ENCODE measurements at regions not wholly inside any gene's neighbourhood (a gene's known extent, or its start where the extent isn't known, plus 50 kb on each side); places are given as distances from the start of the nearest gene placed in this dataset.

DNA sequence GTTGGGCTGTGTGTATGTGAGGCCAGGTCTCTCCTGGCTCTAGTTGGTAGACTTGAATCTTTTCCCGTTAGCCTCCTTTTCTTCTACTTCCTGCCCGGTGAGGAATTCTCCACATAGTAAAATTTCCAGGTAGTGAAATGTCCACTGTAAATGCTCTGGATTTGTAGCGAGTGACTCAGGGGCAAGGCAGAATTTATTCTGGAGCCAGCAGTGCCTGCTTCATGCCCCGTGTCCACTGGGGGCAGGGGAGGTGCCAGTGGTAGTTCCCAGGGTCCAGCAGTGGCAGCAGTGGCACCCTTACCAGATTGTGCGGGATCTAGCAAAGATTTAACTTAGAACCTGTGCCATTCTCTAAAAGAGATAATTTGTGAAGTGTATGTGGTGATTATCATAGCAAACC lies 74.5 kb upstream of the USP24 start:
- H3K36me3 ChIP-seq (replicated peaks): no peaks in the 10 kb centered on the region
- H3K4me1 ChIP-seq: no peaks in the 10 kb centered on the region
- in situ Hi-C loops (cut with MboI; ENCODE audit: low sequenced_read_pairs): loop anchor here (10.0 kb wide), 1 partner anchor 1295 kb away; no protein-coding TSS in a partner anchor
- H3K27me3 ChIP-seq (ENCODE audit: low read depth): no peaks in the 10 kb centered on the region
- H3K9me3 ChIP-seq: no peaks in the 10 kb centered on the region
- no peak for DNase-seq (ENCODE audit: low spot score in 2 of 2)
- no peak overlapping the region for H3K4me3 ChIP-seq

- in situ Hi-C loops (cut with MboI; ENCODE audit: low sequenced_read_pairs): loop anchor here (10.0 kb wide), 1 partner anchor 1296 kb away; no protein-coding TSS in a partner anchor
- Histone ChIP-seq H3K36me3 (replicated peaks) (no peaks in the 10 kb centered on the region), H3K27me3 (ENCODE audit: low read depth) (no peaks in the 10 kb centered on the region), H3K9me3 (no peaks in the 10 kb centered on the region), H3K4me3 (no peak overlapping the region), H3K4me1 (no peaks in the 10 kb centered on the region)
- DNase-seq (ENCODE audit: low spot score in 2 of 2): no peak
Observed at GRCh38 chr1:55289042-55289441, 73.9 kb upstream of the USP24 start.

DNA sequence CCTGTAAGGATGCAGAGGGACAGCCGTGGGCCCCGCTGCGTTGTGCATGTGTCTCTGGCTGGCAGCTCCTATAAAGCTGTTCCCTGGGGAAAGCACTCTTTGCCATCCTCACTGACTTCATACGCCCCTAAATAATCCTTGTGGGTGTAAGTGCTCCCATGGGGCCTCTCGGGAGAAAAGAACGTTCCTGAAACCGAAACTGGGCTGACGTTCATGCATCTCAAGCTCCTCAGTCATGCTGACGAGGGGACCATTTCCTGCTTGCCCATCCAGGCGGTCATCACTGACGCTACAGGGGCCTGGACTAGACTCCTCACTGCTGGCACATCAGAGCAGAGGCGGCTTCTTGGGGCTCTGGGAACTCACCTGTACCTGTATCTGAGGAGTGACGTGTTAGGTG lies 73.1 kb upstream of the USP24 start:
- Histone ChIP-seq H3K4me1 (no peaks in the 10 kb centered on the region), H3K4me3 (no peak overlapping the region), H3K27me3 (ENCODE audit: low read depth) (no peaks in the 10 kb centered on the region), H3K36me3 (replicated peaks) (no peaks in the 10 kb centered on the region), H3K9me3 (no peaks in the 10 kb centered on the region)
- in situ Hi-C loops (cut with MboI; ENCODE audit: low sequenced_read_pairs): loop anchor here (10.0 kb wide), 1 partner anchor 1297 kb away; no protein-coding TSS in a partner anchor
- no peak for DNase-seq (ENCODE audit: low spot score in 2 of 2)

DNA sequence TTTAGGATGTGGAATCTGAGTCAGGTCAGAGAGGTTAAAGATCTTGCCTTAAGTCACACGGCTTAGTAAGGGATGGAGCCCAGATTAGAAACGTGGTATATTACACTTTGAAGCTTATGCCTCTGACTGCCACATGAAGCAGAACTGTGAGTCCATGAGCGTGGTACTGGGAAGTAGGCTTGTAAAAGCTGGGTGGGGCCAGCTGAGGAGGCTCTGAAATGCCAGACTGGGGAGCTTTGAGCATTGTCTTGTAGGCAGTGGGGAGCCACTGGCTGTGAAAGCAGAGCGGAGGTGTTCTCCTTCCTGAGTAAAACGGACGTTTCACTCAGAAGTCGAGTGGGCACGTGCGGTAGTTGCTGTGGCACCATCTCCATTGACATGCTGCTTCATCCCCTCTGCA lies 72.6 kb upstream of the USP24 start:
- no peaks in the 10 kb centered on the region for H3K9me3 ChIP-seq
- no peak overlapping the region for H3K4me3 ChIP-seq
- no peaks in the 10 kb centered on the region for H3K27me3 ChIP-seq (ENCODE audit: low read depth)
- DNase-seq (ENCODE audit: low spot score in 2 of 2): no peak
- in situ Hi-C loops (cut with MboI; ENCODE audit: low sequenced_read_pairs): loop anchor here (10.0 kb wide), 1 partner anchor 1297 kb away; no protein-coding TSS in a partner anchor
- H3K4me1 ChIP-seq: no peaks in the 10 kb centered on the region
- no peaks in the 10 kb centered on the region for H3K36me3 ChIP-seq (replicated peaks)

GRCh38 chr1:55286856-55287602 lies 71.9 kb upstream of the USP24 start:
- no peaks in the 10 kb centered on the region for H3K4me1 ChIP-seq
- no peak for DNase-seq (ENCODE audit: low spot score in 2 of 2)
- no peaks in the 10 kb centered on the region for H3K36me3 ChIP-seq (replicated peaks)
- in situ Hi-C loops (cut with MboI; ENCODE audit: low sequenced_read_pairs): loop anchor here (10.0 kb wide), 1 partner anchor 1298 kb away; no protein-coding TSS in a partner anchor
- no peaks in the 10 kb centered on the region for H3K27me3 ChIP-seq (ENCODE audit: low read depth)
- H3K9me3 ChIP-seq: no peaks in the 10 kb centered on the region
- no peak overlapping the region for H3K4me3 ChIP-seq

- no peaks in the 10 kb centered on the region for H3K4me1 ChIP-seq
- H3K9me3 ChIP-seq: no peaks in the 10 kb centered on the region
- no peaks in the 10 kb centered on the region for H3K27me3 ChIP-seq (ENCODE audit: low read depth)
- DNase-seq (ENCODE audit: low spot score in 2 of 2): no peak
- H3K36me3 ChIP-seq (replicated peaks): no peaks in the 10 kb centered on the region
- no peak overlapping the region for H3K4me3 ChIP-seq
- in situ Hi-C loops (cut with MboI; ENCODE audit: low sequenced_read_pairs): loop anchor here (10.0 kb wide), 1 partner anchor 1299 kb away; no protein-coding TSS in a partner anchor
Observed at GRCh38 chr1:55285834-55286233, 70.7 kb upstream of the USP24 start.

GRCh38 chr1:55284856-55285255 lies 69.7 kb upstream of the USP24 start:
- Histone ChIP-seq H3K27me3 (ENCODE audit: low read depth) (no peaks in the 10 kb centered on the region), H3K4me3 (no peak overlapping the region), H3K9me3 (no peaks in the 10 kb centered on the region), H3K36me3 (replicated peaks) (no peaks in the 10 kb centered on the region), H3K4me1 (no peaks in the 10 kb centered on the region)
- peak in 1 of 2 experiments; percentile 49 for DNase-seq (ENCODE audit: low spot score in 2 of 2)
- in situ Hi-C loops (cut with MboI; ENCODE audit: low sequenced_read_pairs): loop anchor here (10.0 kb wide), 1 partner anchor 1300 kb away; no protein-coding TSS in a partner anchor

DNA sequence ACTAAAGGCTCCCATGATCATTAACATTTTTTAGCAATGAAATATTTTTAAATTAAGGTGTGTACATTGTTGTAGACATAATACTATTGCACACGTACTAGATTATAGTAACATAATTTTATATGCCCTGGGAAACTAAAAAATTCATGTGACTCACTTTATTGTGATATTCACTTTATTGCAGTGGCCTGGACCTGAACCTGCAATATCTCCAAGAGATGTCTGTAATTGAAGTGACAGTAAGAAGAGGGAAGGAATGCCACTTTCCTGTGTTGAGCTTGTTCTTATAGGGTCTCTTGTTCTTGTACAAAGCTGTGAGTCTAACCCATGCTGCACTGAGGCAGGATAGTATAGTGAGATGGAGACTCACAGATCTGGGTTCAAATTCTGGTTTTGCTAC lies 66.9 kb upstream of the USP24 start:
- 0 out of 2 replicates have a peak, but pooled peaks cover 3% of the 10 kb centered on the region for H3K4me1 ChIP-seq
- in situ Hi-C loops (cut with MboI; ENCODE audit: low sequenced_read_pairs): loop anchor here (10.0 kb wide), 1 partner anchor 1303 kb away; no protein-coding TSS in a partner anchor
- no peaks in the 10 kb centered on the region for H3K36me3 ChIP-seq (replicated peaks)
- H3K4me3 ChIP-seq: no peak overlapping the region
- H3K9me3 ChIP-seq: no peaks in the 10 kb centered on the region
- H3K27me3 ChIP-seq (ENCODE audit: low read depth): no peaks in the 10 kb centered on the region
- no peak for DNase-seq (ENCODE audit: low spot score in 2 of 2)

DNA sequence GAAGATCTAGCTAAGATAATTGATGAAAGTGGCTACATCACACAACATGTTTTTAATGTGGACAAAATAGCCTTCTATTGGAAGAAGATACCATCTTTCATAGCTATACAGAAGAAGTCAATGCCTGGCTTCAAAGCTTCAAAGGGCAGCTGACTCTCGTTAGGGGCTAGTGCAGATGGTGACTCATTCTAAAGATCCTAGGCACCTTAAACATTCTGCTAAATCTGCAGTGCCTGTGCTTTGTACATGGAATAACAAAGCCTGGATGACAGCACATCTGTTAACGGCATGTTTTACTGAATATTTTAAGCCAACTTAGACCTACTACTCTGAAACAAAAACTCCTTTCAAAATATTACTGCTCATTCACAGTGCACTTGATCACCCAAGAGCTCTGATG lies 65.6 kb upstream of the USP24 start:
- Histone ChIP-seq H3K36me3 (replicated peaks) (no peaks in the 10 kb centered on the region), H3K9me3 (no peaks in the 10 kb centered on the region), H3K4me3 (no peak overlapping the region), H3K27me3 (ENCODE audit: low read depth) (no peaks in the 10 kb centered on the region), H3K4me1 (0 out of 2 replicates have a peak, but pooled peaks cover 3% of the 10 kb centered on the region)
- in situ Hi-C loops (cut with MboI; ENCODE audit: low sequenced_read_pairs): loop anchor here (10.0 kb wide), 1 partner anchor 1304 kb away; no protein-coding TSS in a partner anchor
- no peak for DNase-seq (ENCODE audit: low spot score in 2 of 2)

GRCh38 chr1:55279627-55280026 lies 64.5 kb upstream of the USP24 start:
- Histone ChIP-seq H3K9me3 (no peaks in the 10 kb centered on the region), H3K4me1 (0 out of 2 replicates have a peak, but pooled peaks cover 3% of the 10 kb centered on the region), H3K36me3 (replicated peaks) (no peaks in the 10 kb centered on the region), H3K4me3 (no peak overlapping the region), H3K27me3 (ENCODE audit: low read depth) (no peaks in the 10 kb centered on the region)
- in situ Hi-C loops (cut with MboI; ENCODE audit: low sequenced_read_pairs): loop anchor here (5.0 to 10.0 kb wide), 2 partner anchors 137 to 1305 kb away; no protein-coding TSS in a partner anchor
- no peak for DNase-seq (ENCODE audit: low spot score in 2 of 2)

- DNase-seq (ENCODE audit: low spot score in 2 of 2): no peak
- Histone ChIP-seq H3K4me1 (0 out of 2 replicates have a peak, but pooled peaks cover 3% of the 10 kb centered on the region), H3K4me3 (no peak overlapping the region), H3K27me3 (ENCODE audit: low read depth) (no peaks in the 10 kb centered on the region), H3K9me3 (no peaks in the 10 kb centered on the region), H3K36me3 (replicated peaks) (no peaks in the 10 kb centered on the region)
- in situ Hi-C loops (cut with MboI; ENCODE audit: low sequenced_read_pairs): loop anchor here (5.0 kb wide), 1 partner anchor 136 kb away; no protein-coding TSS in a partner anchor
Observed at GRCh38 chr1:55278378-55278777, 63.2 kb upstream of the USP24 start.

GRCh38 chr1:55277377-55278130 lies 62.4 kb upstream of the USP24 start:
- Histone ChIP-seq H3K36me3 (replicated peaks) (no peaks in the 10 kb centered on the region), H3K4me3 (no peak overlapping the region), H3K9me3 (no peaks in the 10 kb centered on the region), H3K4me1 (0 out of 2 replicates have a peak, but pooled peaks cover 3% of the 10 kb centered on the region), H3K27me3 (ENCODE audit: low read depth) (no peaks in the 10 kb centered on the region)
- DNase-seq (ENCODE audit: low spot score in 2 of 2): peak; percentile 55 to 89
- in situ Hi-C loops (cut with MboI; ENCODE audit: low sequenced_read_pairs): loop anchor here (5.0 kb wide), 1 partner anchor 135 kb away; no protein-coding TSS in a partner anchor

DNA sequence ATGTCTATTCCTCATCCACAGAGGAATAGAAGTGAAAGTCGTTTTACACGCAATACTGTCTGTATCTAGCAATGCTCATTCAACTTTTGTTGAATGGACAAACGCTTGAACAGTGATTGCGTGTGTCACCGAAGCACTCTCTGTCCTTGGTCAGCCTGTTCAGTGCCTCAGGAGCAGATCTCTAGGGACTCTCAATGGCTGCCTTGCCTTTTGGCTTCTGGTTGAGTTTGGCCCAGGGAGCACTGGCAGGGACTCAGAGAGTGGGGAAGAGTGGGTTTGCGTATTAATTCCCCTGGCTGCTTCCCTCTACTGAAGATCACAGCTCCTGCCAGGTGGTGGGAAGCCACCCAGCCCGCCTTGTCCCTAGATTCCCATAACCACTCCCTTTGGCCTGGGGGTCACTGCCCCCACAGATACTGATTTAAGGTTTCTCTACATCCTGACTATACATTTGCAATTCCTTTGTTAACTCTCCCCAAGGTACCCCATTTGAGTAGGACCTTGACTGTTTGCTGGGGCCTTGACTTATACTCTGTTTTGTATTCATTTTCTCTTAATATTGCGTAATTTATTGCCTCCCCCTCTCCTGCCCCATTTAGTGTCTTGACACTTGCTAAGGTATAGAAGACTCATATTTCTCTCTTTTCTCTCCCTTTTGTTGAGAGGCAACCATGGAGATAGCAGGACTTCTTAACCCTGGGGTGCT lies 61.7 kb upstream of the USP24 start:
- no peak for DNase-seq (ENCODE audit: low spot score in 2 of 2)
- no peaks in the 10 kb centered on the region for H3K36me3 ChIP-seq (replicated peaks)
- 0 out of 2 replicates have a peak, but pooled peaks cover 3% of the 10 kb centered on the region for H3K4me1 ChIP-seq
- H3K4me3 ChIP-seq: no peak overlapping the region
- H3K27me3 ChIP-seq (ENCODE audit: low read depth): no peaks in the 10 kb centered on the region
- in situ Hi-C loops (cut with MboI; ENCODE audit: low sequenced_read_pairs): loop anchor here (5.0 kb wide), 1 partner anchor 135 kb away; no protein-coding TSS in a partner anchor
- H3K9me3 ChIP-seq: no peaks in the 10 kb centered on the region

Measured in HAP-1 (cell line).